ENCODE measurements at regions not wholly inside any gene's neighbourhood (a gene's known extent, or its start where the extent isn't known, plus 50 kb on each side); places are given as distances from the start of the nearest gene placed in this dataset.
"Not testable (repeated sequence)": the region's sequence is repeated elsewhere in the genome, so short reads cannot be mapped to it uniquely, and the experiment has no call there.

DNA sequence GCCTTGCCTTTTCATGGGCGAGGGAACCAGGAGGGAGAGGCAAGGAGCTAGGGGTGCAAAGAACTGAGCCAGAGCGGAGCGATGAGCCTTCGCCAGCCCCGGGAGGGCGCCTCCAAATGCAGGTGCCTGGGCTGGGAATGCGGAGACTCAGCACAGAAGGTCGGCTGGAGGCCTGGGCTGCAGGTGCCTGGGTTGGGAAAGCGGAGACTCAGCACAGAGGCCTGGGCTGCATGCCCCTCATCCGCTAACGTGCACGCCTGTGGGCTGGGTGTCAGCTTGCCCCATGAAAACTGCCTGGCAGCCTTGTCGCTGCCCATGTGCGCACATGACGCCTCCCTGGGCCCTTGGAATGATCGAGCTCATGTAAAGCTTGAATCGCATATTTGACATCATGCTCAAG is 51.8 kb downstream of the POM121L12 start:
- DNase-seq = no peak

DNA sequence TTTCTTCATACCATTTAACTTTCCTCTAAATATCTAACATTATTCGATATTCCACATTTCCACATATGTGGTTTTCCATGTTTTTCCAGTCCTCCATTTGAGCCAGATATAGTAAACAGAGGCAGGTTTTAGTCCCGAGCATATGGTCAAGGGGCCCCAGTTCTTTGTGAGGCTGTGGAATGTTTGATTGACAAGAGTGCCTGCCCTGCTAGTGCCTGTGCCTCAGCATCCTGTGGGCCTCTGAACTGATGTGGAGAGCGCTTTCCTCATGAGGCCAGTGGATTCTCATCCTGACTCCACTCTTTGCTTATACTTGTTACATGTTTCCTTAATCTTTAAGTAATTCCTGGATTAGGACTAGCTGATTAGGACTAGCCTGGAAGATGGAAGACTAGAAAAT is 58.8 kb downstream of the POM121L12 start:
- no peak for DNase-seq

GRCh38 chr7:53094827-53095226 is 59.4 kb downstream of the POM121L12 start:
- DNase-seq = no peak

DNA sequence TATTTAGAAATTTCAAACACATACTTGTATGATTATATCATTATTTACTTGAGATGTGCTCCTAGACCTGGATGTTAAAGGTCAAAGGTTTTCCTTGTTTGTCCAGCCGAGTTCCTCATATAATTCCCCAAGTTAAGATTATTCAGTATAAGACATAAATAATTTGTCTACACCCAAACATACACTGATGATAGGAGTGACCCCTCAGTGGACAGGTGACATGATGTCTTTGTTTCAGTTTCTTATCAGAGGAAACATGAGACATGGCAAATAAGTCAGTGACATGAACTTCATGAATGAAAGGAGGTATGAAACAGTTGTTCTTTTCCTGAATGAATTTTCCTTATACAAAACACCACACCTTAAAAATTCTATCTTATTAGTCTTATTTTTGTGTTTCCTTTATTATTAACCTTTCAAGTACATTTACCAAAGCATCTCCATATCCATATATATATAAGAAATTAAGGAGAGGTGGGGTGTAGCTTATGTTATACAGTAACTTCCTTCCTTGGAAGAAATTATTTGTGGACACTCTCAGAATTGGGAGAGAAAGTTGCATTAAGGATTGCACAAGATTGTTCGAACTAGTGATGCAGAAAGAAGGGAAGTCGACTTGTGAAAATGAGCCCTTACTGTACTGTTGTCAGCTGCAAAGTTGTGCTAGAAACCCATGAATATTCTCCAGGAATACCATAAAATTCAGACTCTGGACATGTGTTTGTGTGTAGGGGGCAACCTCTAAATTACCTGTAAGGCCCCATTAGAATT is 60.5 kb downstream of the POM121L12 start:
- no peak for DNase-seq

DNA sequence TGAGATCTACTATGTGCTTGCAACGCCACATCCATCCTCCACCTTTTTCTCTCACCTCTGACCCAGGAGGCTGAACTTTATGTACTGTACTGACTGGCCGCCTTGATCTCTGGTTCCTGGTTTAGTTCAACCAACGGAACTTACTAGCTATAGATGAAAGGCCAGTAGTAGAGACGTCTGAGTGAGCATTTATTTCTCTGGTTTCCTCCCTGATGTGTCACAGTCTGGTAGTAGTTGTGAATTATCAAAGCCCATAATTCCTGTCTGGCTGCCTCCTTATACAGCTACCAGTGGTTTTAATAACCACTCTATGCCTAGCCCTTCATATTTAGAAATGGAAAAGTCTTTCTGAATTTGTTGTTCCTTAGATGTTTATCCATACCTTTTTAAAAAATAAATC is 64.7 kb downstream of the POM121L12 start:
- no peak for DNase-seq

DNA sequence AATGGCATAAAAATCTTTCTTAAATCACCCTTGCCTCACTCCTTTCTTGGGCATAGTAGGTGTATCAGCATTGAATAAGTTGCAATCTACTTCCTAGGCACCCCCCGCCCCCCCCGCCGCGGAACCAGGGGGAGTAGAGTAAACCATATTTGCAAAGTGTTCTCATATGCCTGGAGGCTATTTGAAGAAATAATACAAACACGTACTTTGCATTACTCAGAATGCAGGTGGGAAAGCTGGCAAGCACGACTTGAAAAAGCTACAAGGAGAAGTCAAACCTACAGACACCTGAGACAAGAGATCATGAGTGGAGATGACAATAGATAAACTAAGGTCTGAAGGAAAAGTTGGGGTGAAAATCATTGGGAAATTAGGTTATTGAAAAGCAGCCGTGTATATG is 65.6 kb downstream of the POM121L12 start:
- DNase-seq = no peak

DNA sequence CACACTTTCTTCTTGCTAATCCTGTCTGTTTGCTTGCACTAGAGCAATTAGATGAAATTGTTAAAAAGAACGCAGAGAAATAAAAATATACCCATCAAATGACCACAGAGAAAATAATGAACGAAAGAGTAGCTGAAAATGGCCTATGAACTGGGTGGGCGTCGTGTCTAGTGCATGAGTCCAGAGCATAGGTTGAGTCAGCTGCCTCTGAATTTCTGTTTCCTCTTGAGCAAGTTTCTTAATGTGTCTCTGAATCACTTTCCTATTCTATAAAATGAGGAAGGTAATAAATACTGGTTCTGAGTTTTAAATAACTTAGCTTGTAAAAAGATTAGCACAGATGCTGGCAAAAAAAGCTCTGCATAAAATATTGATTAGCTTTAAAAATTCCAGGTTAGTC is 75.0 kb downstream of the POM121L12 start:
- no peak for DNase-seq

DNA sequence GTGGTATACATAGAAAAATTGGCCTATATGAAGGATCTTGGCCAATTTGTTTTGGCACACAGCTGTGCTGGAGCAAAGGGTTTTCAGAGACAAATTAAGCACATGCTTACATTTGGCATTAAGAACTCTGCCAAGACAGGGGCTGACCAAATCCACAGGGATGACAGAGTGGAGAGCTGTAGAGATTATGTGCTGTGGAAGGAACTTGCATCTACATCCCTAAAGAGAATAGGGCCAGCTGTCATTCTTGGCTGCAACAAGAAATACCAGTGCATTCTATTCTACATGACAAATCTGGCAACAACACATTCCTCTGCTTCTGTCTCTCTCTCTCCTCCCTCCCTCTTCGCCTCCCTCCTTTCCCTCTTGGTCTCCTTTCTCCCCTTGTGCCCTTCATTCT is 75.6 kb downstream of the POM121L12 start:
- no peak for DNase-seq

DNA sequence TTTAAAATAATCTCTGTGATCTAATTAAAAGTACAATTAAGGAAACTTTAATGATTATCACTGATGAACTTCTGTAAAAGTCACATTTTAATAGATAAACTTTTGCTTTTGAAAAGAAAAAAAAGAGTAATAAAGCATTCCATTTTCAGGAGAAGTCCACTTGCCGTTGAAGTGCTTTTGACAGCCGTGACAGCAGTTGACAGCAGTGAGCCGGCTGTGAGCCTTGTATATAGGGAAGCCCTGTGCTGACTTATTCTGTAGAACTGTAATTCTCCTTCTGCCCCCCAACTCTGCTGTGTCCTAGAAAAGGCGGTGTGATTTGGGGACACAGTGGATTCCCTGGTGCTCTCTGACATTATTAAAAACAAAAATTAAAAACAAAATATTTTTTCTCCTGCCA is 78.0 kb downstream of the POM121L12 start:
- no peak for DNase-seq

GRCh38 chr7:53119514-53119941 is 84.1 kb downstream of the POM121L12 start:
- no peak for DNase-seq

GRCh38 chr7:53121374-53121773 is 85.9 kb downstream of the POM121L12 start:
- DNase-seq = no peak

- DNase-seq = no peak
Observed at GRCh38 chr7:53131697-53132096, 96.3 kb downstream of the POM121L12 start.

DNA sequence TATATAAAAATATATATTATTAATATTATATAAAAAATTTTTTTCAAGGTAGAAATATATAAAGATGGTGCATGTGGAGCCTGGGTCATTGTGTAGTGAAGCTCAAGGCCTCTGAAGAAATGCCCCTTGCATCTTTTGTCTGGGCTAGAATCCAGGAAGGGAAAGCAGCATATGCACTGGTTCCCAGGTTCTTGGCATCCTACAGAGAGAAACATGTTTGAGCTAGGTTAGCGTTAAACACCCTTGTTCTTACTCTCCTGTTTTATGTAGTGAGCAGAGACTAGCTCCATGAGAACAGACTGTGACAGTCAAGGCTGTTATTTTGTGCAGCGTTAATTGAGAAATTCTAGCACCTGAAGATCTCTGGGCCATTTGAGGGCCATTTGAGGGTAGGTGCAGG is 116.1 kb downstream of the POM121L12 start:
- no peak for DNase-seq

DNA sequence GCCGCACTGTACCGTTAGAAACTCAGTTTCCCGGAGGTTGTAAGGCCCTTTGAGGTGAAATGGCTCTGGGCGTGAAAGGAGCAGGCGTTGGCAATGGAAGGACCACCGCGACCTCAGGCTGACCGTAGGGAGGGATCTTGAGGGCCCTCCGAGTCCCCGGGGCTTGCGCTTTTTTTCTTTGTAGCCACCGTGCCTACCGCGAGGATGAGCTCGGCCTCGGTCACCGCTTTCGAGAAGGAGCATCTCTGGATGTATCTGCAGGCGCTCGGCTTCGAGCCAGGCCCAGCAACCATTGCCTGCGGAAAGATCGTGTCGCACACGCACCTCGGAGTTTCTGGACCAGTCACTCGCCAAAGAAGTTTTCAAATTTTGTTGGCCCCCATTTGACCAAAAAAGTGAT is 151.8 kb downstream of the POM121L12 start:
- not testable (repeated sequence) for DNase-seq

GRCh38 chr7:53191191-53191695 is 155.8 kb downstream of the POM121L12 start:
- no peak for DNase-seq

DNA sequence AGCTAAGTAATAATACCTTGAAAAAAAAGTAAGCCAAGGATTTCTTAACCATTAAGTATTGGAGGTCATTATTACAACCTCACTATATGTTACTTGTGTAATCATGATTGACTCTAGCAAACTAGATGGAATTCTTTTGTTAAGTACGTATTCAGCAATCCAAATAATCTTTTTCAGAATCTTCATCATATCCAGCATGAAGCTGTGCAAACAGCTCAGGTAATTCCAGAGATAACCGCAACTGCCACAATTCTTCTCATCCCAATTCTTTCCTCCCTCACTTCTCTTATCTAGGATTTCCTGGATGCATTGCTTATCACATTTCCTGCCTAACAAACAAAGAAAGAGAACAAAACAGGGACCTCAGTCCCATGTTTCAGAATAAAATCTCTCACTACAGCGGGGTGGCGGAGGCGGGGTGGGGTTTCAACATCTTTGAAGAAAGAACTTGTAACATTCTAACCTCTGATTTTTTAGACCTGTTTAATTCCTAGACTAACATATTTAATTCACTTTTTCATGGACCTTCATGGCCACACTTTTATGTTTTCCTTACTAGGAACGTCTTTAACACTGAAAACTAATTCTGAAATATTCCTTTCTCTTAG is 156.5 kb downstream of the POM121L12 start:
- peak; percentile 33 for DNase-seq

DNA sequence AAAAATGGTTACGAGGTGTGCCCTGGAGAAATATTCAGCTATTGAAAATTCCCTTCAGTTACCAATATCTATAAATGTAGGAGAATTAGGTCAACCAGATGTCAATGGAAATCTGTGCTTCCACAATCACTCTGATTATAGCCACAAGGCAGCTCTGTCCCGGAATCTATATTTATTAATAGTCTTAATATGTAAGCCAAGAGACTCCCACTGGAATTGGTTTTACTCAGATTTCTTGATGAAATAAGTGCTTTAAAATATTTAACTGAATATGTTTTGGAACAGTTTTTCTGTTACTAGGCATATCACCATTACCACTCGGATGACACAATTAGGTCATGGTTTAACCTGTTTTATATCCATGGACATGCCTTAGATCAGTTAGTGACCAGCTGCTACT is 169.6 kb downstream of the POM121L12 start:
- no peak for DNase-seq

GRCh38 chr7:53209129-53209528 is 173.7 kb downstream of the POM121L12 start:
- no peak for DNase-seq

DNA sequence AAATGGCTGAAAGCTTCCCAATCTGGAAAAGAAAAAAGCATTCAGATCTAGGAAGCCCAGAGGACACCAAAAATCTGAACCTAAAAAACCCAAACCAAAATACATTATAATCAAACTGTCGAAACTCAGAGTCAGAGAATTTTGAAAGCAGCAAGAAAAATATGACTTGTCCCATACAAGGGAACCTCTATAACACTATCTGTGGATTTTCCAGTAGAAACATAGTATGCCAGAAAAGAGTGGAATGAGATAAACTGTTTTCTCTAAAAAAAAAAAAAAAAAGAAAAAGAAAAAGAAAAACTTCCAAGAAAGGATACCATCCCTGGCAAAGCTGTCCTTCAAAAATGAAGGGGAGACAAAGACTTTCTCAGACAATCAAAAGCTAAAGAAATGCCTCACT is 179.0 kb downstream of the POM121L12 start:
- no peak for DNase-seq

DNA sequence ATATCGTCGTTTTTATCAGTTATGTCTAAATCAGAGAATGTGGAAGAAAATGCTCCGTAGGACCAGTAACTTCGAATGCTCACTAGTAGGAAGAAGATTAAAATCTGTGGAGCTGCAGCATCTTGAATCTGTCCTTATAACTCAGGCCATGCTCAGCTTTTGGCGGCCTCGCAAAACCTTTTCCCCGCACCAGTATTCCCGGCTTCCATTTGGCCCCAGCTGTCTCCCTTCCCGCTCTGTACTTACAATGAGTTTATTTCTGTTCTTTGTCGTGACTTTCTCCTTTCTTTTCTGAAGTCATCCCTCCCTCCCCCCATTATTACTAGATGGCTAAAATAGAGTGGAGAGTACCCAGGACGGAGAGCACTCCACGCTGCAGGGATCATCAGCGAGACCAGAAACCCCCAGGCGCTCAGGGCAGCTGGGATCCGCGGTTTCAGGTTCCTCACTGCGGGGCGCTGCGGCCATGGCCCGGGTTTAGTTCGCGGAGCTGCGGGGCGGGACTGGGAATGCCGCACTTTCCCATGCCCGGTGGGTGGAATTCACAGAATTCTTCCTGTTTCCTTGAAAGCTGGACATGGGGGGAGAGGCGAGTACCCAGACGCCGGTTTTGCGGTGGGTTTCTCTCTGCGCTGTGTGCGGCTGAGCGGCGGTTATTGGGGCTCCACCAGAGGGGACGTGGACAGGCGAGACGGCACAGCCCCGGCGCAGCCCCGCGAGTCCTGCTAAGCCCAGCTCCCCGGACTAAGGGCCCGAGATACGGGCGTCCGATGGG is 183.5 kb downstream of the POM121L12 start:
- no peak for DNase-seq

- no peak for DNase-seq
Observed at GRCh38 chr7:53229202-53229601, 193.8 kb downstream of the POM121L12 start.

- DNase-seq = no peak
Observed at GRCh38 chr7:53237344-53237913, 202.0 kb downstream of the POM121L12 start.

DNA sequence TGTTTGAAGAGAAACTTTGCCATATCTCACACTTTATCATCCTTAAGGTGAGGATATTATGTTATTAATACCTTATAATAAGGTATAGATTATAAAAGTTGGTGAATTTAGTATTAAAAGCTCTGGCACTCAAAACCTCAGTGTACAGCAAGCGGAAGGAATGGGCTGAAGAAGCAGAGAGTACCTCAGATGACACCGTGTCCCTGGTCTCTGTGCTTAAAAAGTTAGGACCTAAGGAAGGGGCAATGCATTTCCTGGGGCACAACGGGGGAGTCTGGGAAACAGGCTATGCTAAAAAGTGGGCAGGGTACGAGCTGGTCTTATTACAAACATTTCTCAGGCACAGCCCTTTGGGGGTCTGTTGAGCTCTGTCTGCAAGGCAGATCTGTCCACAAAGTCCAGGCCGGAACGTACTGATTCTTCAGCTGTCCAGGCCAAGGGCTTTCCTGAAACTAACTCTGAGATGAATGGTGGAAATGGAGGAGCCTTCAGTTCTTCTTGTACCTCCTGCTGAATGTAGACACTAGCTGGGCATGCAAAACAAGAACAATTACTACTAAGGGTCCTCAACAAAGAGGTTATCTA is 202.7 kb downstream of the POM121L12 start:
- no peak for DNase-seq
